ENCODE measurements at regions not wholly inside any gene's neighbourhood (a gene's known extent, or its start where the extent isn't known, plus 50 kb on each side); places are given as distances from the start of the nearest gene placed in this dataset.

DNA sequence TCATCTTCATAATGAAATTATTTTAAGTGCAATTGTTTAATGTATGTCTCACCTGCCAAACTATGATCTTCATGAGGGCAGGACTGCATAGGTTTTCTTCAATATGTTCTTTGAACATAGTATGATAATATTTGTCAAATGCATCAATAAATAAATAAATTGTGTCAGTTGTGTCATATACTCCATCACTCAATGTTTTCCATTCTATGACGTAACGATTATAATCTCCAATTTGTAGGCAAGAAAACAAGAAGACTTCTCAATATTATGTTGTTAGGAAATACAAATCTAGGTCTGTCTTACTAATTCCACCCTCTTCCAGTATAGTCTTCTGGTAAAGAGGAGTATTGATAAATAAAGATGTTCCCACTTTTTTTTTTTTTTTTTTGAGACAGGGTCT is 858.1 kb downstream of the MAFB start:
- DNase-seq (ENCODE audit: low read depth in 2 of 2): no peak

DNA sequence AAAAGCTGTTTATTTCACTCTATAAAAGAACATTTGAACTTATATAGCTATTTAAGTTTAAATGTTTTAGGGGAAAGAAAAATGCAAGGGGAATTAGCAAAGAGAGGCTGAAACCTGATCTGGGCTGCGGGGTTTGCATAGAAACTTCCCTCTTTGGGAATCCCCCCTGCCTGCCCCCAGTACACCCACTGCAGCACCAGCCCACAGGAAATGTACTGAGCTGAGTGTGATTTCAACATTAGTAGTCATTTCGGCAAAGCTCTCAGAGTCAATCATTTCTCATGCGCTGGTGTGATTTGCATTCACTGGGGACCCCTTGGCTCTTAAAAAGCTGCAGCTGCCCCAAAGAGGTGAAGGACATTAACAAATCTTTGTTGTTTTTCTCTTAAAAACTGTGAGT is 859.4 kb downstream of the MAFB start:
- no peak for DNase-seq (ENCODE audit: low read depth in 2 of 2)

DNA sequence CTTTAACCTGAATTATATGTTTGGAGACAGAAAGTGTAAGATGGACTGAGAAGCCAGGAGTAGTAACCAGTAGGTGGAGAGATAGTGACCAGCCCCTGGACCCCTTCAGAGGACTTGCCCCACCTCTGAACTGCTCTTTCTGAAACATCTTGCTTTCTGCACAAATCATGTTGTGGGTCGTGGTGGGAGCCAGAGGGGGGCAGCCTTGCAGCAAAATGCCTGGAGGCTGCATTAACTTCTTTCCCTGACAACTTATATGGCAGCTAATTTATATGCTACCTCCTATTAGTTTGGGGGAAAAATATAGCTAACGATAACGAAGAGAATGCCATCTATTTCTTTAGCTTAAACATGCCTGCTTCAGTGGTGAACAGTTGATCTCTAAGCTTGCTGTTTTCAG is 859.8 kb downstream of the MAFB start:
- DNase-seq (ENCODE audit: low read depth in 2 of 2): no peak

DNA sequence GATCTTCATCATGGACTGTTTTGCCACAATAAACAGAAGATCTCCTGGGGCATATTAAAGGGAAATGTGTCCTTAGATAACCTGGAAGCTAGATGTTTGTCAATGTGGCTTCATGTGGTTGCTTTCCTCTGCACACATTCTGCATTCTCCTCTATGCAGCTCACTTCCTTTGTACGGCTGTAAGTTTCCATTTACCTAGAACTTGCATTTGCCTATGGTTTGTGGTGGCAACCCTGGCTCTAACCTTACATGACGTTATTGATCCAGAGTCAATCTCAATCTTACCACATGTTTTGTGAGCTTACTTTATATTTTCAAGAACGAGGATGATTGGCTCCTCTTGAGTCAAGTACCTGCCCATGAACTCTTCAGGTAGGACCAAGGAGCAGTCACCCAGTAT is 863.1 kb downstream of the MAFB start:
- DNase-seq (ENCODE audit: low read depth in 2 of 2): no peak

DNA sequence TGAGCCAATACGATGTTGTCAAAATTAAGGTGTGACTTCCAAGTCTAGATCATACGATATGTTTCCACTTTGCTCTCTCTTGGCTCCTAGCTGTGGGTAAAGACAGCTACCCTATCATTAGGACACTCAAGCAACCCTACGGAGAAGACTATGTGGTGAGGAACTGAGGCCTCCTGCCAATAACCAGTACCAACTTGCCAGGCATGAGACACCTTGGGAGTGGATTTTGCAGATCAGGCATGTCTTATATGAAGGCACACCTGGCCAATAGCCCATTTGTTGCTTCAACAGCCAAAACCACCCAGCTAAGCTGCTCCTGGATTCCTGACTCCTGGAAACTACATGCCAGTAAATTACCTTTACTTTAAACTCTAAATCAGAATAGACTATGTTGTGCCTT is 863.4 kb downstream of the DHX35 start:
- DNase-seq (ENCODE audit: low read depth in 2 of 2): no peak

DNA sequence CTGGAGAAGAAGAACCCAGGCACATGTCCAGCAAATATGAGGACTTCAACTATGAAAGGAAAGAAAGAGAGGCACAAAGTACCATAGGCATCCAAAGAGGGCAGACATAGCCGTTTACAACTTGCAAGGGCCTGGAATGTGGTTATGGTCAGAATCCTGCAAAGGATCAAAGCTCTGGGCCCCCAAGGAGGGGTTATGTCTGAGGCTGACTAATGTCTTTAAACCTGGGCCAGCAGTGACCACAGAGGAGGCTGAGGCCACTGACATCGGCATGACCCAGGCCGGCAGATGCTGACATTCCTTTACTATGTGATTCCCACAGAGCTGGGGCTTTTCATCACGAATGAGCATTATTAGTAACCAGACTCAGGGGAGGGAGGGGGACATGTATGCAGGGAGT is 861.1 kb downstream of the DHX35 start:
- DNase-seq (ENCODE audit: low read depth in 2 of 2): no peak

DNA sequence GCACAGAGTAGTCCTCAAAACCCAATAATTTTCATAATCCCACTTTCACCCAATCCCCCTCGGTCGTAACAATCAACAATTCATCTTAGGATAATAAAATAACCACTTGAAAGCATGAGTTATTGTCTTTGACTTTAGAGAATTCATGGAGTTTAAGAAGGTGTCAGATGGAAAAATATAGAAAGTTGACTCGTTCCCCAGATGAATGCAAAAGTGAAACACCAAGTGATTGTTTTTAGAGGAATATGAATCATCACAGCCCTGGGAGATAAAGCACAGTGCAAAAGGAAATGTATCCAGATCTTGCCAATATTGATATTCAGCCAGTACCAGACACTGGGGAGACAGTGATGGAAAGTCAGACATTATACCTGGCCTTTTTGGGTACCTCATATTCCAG is 860.5 kb downstream of the DHX35 start:
- no peak for DNase-seq (ENCODE audit: low read depth in 2 of 2)

DNA sequence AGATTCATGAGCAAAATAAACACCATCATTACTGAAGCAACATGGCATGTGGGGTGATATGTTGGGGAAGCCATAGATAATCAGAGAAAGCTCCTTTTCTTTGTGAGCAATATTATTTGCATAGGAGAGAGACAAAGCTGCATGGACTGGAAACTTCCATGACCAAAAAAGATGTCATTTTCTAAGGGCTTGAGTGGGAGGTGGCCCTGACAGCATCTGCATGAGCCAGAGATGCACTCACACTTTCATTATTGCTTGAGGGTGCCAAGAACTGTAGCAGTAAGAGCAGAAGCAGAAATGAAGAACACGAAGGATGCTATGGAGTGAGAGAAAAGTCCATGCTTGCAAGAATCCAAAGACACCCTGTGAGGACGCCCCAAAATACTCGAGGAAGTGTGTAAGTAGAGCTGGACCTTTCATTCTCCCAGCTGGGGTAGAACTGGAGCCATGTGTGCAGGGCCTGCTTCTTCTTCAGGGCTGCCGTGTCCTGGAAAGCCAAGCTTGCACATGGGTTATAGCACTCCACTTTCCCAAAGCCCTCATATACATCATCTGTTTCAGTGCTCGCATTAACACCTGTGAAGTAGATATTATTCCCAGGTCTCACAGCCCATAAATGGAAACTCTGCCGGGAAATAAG is 851.2 kb downstream of the DHX35 start:
- no peak for DNase-seq (ENCODE audit: low read depth in 2 of 2)

DNA sequence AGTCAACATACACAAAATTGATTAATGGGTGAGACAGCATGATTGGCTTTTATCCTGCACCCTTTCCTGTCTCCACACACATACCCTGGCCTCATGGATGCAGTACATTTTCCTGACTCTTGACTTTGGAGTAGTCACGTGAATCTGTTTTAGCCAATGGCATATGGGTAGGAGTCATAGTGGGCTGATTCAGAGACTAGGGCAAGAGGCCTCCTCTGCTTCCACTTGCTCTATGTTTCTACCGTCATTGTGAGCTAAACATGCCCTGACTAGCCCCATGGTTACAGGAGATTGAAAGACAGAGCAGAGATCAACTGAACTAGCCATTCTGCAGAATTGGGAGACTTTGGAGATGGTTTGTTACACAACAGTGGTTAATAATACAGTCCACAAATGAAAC is 850.0 kb downstream of the DHX35 start:
- DNase-seq (ENCODE audit: low read depth in 2 of 2): no peak

DNA sequence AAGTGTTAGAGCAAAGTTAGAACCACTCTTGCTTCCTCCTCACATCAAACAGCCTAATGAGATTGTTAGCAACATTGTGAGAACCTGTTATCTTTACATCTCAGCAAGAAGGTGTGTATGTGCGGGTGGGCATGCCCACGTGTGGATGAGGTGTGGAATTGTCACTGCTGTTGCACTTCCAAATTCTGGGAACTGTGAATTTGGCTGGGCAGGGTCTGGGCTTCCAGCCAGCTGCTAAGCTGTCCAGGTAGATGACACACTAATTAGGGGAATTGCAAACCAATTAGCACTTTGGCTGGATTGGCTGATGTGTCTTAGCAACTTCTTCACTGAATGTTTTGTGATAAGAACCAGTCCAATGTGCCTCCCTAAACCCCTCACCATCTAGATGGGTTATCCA is 848.2 kb downstream of the DHX35 start:
- no peak for DNase-seq (ENCODE audit: low read depth in 2 of 2)

DNA sequence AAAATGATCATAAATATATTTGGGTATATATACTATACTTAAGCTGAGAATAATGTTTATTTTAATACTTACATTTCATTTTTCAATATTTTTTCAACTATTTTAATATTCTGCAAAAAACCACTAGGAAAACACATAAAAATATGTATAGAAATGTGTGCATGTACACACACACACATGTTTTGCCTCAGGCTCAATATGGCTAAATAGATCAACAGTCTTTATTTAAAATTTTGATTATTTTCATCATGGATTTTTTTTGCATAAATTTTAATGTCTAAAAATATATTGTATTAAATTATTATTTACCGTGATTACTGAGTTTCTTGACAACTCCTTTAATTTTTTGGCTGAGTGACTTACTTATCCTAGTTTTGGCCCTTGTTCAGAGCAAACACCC is 846.5 kb downstream of the DHX35 start:
- DNase-seq (ENCODE audit: low read depth in 2 of 2): no peak

DNA sequence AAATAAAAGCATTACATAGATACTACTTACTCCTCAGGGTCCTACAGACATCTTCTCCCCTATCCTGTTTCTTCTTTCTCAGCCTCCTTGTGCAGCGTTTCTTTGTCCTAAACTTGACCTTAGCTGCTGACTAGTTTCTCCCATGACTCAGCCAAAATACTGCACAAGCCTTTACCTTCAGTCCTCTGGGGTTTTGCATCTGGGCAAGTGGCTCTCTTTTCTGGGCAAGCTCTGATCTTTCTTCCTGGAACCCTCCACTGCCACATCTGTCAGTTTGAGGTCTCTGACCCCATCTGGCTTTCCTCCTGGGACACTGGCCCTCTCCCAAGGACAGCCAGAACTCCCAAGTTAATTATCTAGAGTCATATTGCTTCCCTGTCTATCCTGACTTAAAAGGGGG is 838.4 kb downstream of the DHX35 start:
- no peak for DNase-seq (ENCODE audit: low read depth in 2 of 2)

DNA sequence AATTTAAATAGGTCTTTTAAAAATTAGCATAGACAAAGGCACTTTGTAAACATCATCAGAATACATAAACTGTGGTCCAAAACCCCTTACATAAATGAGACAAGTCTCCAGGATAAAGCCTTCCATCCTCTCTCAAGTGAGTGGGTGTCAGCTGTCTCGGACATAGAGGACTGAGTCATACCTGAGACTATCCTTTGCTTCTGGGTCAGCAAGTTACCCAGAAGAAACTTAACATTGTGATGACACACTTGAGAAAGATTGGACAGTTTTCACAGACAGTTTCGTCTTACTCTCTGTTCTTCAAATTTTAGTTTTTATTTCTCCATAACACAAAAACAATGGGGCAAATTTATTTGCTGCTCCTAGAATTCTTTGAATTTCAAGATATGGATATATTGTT is 838.0 kb downstream of the DHX35 start:
- DNase-seq (ENCODE audit: low read depth in 2 of 2): no peak

DNA sequence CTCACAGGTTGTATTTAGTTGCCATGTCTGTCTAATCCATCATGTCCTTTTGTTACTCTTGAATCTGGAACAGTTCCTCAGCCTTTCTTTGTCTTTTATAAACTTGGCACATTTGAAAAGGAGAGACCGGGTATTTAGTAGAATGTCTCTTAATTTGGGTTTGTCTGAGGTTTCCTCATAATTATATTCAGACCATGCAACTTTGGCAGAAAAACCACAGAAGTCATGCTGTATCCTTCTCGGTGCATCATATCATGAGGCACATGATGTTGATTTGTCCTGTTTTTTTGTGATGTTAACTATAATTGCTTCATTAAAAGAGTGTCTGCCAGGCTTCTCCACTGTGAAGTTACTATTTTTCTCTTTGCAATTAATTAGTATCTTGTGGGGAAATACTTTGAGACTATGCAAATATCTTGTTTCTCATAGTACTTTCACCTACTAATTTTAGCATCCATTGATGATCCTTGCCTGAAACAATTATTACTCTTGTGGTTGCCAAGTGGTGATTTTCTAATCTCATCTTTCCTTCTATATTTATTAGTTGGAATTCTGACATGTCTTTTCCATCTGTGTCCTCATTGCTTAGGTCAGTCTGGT is 837.3 kb downstream of the DHX35 start:
- no peak for DNase-seq (ENCODE audit: low read depth in 2 of 2)

DNA sequence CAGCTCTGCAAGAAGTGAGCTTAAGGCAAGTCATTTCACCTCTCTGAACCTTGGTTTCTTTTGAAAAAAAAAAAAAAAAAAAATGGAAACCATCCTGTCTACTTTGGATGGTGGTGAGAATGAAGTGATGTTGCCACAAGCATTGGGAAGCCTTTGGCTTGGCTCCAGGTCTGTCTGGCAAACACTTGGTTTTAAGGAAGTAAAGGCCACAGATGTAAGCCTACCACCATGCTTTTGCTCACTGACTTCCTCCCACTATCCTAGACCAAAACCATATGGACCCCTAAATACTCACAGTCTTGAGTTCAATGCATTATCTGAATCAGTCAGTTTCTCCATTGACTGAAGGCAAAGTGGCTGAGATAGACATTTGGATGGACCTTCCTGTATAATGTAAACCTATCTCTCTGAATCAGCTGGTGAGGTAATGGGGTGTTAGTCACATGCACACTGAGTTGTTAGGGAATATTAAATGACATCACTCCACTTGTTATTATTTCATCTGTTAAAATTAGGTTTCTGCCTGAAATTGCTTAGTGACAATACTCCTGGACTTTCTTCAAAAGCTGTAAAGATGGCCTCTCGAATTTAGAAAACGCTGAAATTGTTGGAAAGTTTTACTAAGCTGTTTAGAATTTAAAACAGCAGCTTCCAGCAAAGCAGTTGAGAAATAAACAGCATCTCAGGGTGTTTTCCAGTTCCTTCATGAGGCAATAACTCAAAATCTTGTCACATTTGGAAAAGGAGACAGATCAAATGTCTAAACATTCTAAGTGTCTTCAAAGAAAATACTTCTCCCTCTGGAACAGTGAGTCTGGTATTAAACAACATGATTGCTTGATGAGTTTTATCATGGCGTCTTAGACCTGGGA is 833.5 kb downstream of the DHX35 start:
- no peak for DNase-seq (ENCODE audit: low read depth in 2 of 2)

DNA sequence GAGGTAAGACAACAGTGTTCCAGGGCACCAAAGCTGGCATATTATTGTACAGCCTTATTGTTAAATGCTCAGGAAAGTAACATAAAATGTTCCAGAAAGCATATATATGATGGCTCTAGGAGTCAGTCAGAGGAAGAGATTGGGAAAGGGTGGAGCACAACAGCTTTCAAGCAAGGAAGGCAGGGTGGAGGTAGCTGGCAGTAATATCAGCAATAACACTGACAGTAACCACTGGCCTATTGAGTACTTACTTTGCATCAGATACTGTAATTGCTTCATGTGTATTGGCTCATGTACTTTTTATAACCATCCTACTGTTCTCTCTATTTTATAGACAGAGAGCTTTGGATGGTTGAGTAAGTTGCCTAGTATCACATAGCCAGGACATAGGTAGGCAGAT is 830.2 kb downstream of the DHX35 start:
- no peak for DNase-seq (ENCODE audit: low read depth in 2 of 2)

DNA sequence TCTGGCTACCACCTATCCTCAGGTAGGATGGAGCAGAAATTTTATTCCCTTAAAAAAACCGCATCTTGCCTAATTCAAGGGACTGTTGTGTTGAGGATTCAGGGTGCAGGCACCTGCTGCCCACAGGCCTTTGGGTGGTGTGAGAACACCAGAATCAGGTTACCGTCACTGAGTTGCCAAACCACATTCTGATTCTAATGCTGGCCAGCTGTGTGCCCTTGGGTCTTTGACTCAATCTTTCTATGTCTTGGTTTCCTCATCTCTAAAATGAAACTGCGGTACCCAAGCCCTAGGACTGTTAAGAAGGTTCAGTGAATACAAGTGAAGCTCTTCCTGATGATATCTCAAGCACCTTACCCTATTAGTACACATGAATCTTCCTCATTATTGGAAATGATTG is 827.3 kb downstream of the DHX35 start:
- no peak for DNase-seq (ENCODE audit: low read depth in 2 of 2)

DNA sequence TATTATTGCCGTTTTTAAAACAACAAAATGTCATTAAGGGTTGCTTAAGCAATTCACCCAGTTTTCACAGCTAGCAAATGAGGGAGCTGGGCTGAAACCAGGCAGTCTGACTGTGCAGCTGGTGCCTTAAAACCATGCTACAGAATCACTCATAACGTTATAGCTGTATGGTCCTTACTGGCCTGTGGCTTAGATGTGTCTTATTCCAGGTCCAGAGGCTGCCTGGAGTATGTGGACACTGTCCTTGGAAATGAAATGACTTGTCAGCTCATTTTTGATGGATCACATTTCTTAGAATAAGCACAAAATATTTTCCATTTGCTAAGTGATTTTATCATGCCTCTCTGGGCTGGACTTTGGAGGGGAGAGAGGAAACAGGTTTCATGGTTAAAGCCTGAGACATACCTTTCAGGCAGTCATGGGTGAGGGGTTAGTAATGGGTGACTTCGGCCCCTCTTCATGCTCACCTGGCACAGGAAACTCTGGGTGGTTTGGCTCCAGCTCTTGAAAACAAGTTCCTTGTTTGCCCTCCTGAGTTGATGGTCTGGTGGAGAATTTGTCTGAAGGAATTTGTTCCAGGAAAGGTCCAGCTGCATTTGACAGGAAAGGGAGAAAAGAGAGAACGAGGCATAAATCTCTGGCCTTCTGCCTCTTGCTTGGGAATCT is 823.2 kb downstream of the DHX35 start:
- no peak for DNase-seq (ENCODE audit: low read depth in 2 of 2)

DNA sequence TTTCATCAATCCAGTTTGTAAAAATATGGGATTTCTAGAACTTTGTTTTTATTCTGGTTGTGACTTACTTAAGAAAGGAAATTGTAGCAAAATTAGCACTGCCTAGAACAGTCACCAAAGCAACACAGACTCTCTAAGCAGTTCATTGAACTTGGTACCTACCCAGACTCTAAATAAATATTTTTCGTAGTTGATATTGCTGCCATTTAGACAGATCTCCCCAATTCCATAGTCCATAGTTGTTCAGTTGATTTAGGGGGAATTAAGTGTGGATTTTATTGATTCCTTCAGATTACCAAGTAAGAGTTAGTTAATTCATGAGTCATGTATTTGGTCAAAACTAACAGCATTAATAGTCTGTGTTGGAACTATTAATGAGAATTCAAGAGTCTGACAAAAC is 822.5 kb downstream of the DHX35 start:
- DNase-seq (ENCODE audit: low read depth in 2 of 2): no peak

DNA sequence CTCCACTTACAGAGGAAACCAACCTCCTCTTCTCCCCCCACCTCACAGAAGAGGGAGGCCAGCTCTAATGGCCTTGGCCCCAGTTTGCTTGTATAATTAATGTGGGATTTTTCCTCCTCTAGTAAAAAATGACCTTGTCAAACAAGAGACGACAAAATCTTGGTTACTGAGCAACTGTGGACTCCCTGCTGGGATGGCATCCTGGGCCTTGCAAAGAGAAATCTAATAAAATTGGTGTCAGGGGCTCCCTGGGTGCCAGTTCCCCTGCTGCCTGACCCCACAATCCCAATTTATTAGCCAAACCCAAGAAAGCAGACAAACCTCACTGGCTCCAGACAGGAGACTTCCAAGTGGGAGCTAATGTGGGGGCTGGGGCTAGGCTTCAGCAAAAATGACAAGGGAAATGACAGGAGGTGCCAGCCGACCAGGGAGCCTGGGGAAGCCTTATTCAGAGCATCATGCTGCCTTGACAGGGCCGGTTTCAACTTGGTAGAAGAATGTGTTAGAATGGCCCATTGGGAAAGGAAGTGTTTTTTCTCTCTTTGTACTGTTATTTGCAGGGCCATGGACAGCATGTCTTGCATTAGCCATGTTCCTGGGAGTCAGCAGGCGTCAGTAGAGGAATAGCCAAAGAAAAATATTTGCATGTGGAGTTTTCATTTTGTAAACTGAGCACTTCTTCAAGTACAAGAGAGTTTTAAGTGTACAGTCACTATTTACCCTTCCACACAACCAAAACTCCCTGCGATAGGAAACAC is 816.9 kb downstream of the DHX35 start:
- DNase-seq (ENCODE audit: low read depth in 2 of 2): no peak

DNA sequence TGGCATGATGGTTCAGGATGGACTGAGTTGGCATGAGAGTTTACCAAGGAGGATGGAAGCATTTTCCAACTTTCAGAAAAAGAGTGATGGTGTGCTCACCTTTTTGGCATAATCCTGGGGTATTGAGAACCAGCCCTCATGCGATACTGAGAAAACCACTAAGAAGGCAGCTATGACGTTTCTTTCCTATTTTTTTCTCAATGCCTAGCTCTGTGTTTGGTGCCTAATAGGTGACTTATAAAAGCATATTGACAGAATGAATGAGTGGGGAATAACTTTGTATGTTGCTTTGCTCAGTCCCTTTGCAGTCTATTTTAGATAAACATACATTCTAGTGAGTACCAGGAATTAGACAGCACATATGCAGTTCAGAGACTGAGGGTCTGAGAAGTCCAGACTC is 816.3 kb downstream of the DHX35 start:
- DNase-seq (ENCODE audit: low read depth in 2 of 2): no peak

DNA sequence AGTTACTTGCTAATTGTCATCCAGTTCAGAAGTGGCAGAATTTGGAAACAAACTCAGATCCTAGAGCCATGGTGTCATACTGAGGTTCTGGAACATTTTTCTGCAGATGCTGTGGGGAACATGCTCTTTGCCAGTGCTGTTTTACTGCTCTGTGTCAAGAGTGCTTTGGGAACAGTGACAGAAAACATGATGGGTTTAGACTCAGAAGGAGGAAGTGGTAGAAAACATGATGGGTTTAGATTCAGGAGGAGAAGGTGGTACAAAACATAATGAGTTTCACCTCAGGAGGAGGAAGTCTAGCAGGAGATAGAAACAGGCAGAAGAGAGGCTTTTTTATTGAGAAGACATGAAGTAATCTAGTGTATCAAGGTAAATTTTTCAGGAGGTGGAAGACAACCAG is 815.5 kb downstream of the DHX35 start:
- DNase-seq (ENCODE audit: low read depth in 2 of 2): no peak
